ENCODE measurements at regions not wholly inside any gene's neighbourhood (a gene's known extent, or its start where the extent isn't known, plus 50 kb on each side); places are given as distances from the start of the nearest gene placed in this dataset.

- peak overlapping the region; percentile 28 for H2AFZ ChIP-seq (ENCODE audit: low read depth, low read length)
- no peaks in the 10 kb centered on the region for H3K36me3 ChIP-seq (ENCODE audit: control insufficient read depth in 2 of 2, extremely low read depth in 1 of 2, insufficient read depth in 2 of 2, low read length in 2 of 2)
- H3K79me2 ChIP-seq (ENCODE audit: control insufficient read depth, insufficient read depth, low read length): no peaks in the 10 kb centered on the region
- H4K20me1 ChIP-seq (replicated peaks; ENCODE audit: control insufficient read depth, extremely low read depth, insufficient read depth, low read length): no peaks in the 10 kb centered on the region
- BruUV-seq (replicated peaks): no TSS peak
- no peaks in the 10 kb centered on the region for H3K27me3 ChIP-seq (ENCODE audit: control insufficient read depth in 2 of 2, insufficient read depth in 2 of 2, low read length in 2 of 2)
- POLR2A ChIA-PET: no interaction called here
- CTCF ChIA-PET: interaction anchor here (1.1 to 2.6 kb wide), 4 partner anchors 9 to 68 kb away, joined by 3 to 12 read pairs (median 5); no protein-coding TSS in a partner anchor
- peak overlapping the region; percentile 5 for H3K4me2 ChIP-seq (ENCODE audit: insufficient read depth, low read length)
- H3K9ac ChIP-seq (replicated peaks; ENCODE audit: extremely low read depth, insufficient read depth, low read length): no peak overlapping the region
- DNase-seq (ENCODE audit: low read depth, low spot score): peak; percentile 67
- intact Hi-C loops (cut with micrococcal nuclease): no loop called here
- dilution Hi-C loops (cut with MboI; ENCODE audit: extremely low pct_ligation_motif_present, low sequenced_read_pairs): no loop called here
- H3K4me3 ChIP-seq (replicated peaks in 1 of 3; ENCODE audit: insufficient read depth in 1 of 3, low read depth in 1 of 3, low read length in 3 of 3): no peak overlapping the region
- H3K4me1 ChIP-seq (ENCODE audit: control insufficient read depth, extremely low read depth, insufficient read depth, low read length): peaks cover 20% of the 10 kb centered on the region
- no peak for TF ChIP-seq JUN (IDR thresholded peaks at IDR 0.05; ENCODE audit: borderline replicate concordance, insufficient read depth, insufficient read length, low read depth)
- peak; percentile 93 for TF ChIP-seq GATA2 (IDR thresholded peaks at IDR 0.05; ENCODE audit: insufficient read depth, insufficient read length, low read depth, low read length)
- peak; percentile 95 for TF ChIP-seq FOS (IDR thresholded peaks at IDR 0.05; ENCODE audit: borderline replicate concordance, insufficient read depth, low read length)
- TF ChIP-seq POLR2A (IDR thresholded peaks at IDR 0.05; ENCODE audit: low read depth, low read length): no peak
- TF ChIP-seq POLR2AphosphoS5 (IDR thresholded peaks at IDR 0.05; ENCODE audit: insufficient read depth, low read depth, low read length): peak; percentile 42
- TF ChIP-seq EZH2 (IDR thresholded peaks at IDR 0.05; ENCODE audit: borderline replicate concordance, low read depth, low read length, severe bottlenecking): no peak
- no peaks in the 10 kb centered on the region for H3K9me1 ChIP-seq (replicated peaks; ENCODE audit: control insufficient read depth, extremely low read depth, insufficient read depth, low read length)
- H3K27ac ChIP-seq (ENCODE audit: insufficient read depth, low read depth, low read length): peak overlapping the region; percentile 1
- FAIRE-seq: peak; percentile 90
- H3K9me3 ChIP-seq (replicated peaks; ENCODE audit: control insufficient read depth, insufficient read depth, low read length): no peaks in the 10 kb centered on the region
These were observed 109.6 kb upstream of the UMPS start for GRCh38 chr3:124620600-124621063.

GRCh38 chr3:124621498-124621897 is 108.8 kb upstream of the UMPS start:
- no peaks in the 10 kb centered on the region for H3K79me2 ChIP-seq (ENCODE audit: control insufficient read depth, insufficient read depth, low read length)
- intact Hi-C loops (cut with micrococcal nuclease) (no loop called here), dilution Hi-C loops (cut with MboI; ENCODE audit: extremely low pct_ligation_motif_present, low sequenced_read_pairs) (no loop called here)
- H2AFZ ChIP-seq (ENCODE audit: low read depth, low read length): no peak overlapping the region
- no peaks in the 10 kb centered on the region for H3K36me3 ChIP-seq (ENCODE audit: control insufficient read depth in 2 of 2, extremely low read depth in 1 of 2, insufficient read depth in 2 of 2, low read length in 2 of 2)
- FAIRE-seq: peak; percentile 72
- ChIA-PET CTCF (interaction anchor here (0.7 to 2.6 kb wide), 2 partner anchors 25 to 67 kb away, joined by 3 to 12 read pairs; no protein-coding TSS in a partner anchor), POLR2A (no interaction called here)
- no peak overlapping the region for H3K27ac ChIP-seq (ENCODE audit: insufficient read depth, low read depth, low read length)
- H3K4me1 ChIP-seq (ENCODE audit: control insufficient read depth, extremely low read depth, insufficient read depth, low read length): peaks cover 20% of the 10 kb centered on the region
- H3K9ac ChIP-seq (replicated peaks; ENCODE audit: extremely low read depth, insufficient read depth, low read length): no peak overlapping the region
- no peaks in the 10 kb centered on the region for H3K27me3 ChIP-seq (ENCODE audit: control insufficient read depth in 2 of 2, insufficient read depth in 2 of 2, low read length in 2 of 2)
- H3K9me1 ChIP-seq (replicated peaks; ENCODE audit: control insufficient read depth, extremely low read depth, insufficient read depth, low read length): no peaks in the 10 kb centered on the region
- H3K4me3 ChIP-seq (replicated peaks in 1 of 3; ENCODE audit: insufficient read depth in 1 of 3, low read depth in 1 of 3, low read length in 3 of 3): no peak overlapping the region
- no peaks in the 10 kb centered on the region for H4K20me1 ChIP-seq (replicated peaks; ENCODE audit: control insufficient read depth, extremely low read depth, insufficient read depth, low read length)
- TF ChIP-seq FOS (IDR thresholded peaks at IDR 0.05; ENCODE audit: borderline replicate concordance, insufficient read depth, low read length) (no peak), POLR2AphosphoS5 (IDR thresholded peaks at IDR 0.05; ENCODE audit: insufficient read depth, low read depth, low read length) (peak; percentile 27), JUN (IDR thresholded peaks at IDR 0.05; ENCODE audit: borderline replicate concordance, insufficient read depth, insufficient read length, low read depth) (peak; percentile 4), GATA2 (IDR thresholded peaks at IDR 0.05; ENCODE audit: insufficient read depth, insufficient read length, low read depth, low read length) (peak; percentile 75)
- H3K9me3 ChIP-seq (replicated peaks; ENCODE audit: control insufficient read depth, insufficient read depth, low read length): no peaks in the 10 kb centered on the region
- no peak overlapping the region for H3K4me2 ChIP-seq (ENCODE audit: insufficient read depth, low read length)
- peak; percentile 81 for DNase-seq (ENCODE audit: low read depth, low spot score)
- BruUV-seq (replicated peaks): no TSS peak
